ENCODE measurements at regions not wholly inside any gene's neighbourhood (a gene's known extent, or its start where the extent isn't known, plus 50 kb on each side); places are given as distances from the start of the nearest gene placed in this dataset.

GRCh38 chr7:25830215-25830614 lies 321.8 kb upstream of the NFE2L3 start:
- DNase-seq, result no peak

DNA sequence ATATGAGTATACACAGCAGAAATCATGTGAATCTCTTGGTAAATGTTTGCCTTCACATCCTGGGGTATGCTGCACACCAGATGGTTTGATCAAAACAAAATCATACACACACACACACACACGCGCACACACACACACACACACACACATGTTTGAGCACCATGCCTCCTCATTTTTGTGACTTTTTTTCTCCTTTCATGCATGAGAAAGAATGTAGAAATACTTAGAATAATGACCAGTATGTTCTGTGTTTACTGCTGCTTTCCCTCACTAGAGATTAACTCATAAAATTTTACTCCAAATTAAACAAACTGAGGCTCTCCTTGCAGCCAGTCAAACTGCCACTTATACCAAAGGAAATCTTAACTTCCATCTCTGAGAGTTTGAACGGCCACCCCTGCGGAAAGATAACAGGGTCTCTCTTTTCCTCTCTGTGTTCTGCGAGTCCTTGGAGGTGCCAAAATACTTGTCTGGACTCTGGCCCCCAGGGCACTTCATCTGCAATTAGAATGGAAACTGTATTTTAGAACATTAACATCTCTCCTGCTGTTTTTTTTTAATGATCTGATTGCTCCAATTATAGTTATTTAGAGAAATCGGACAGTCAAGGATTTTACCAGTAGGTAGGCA lies 320.8 kb upstream of the NFE2L3 start:
- DNase-seq, result no peak

DNA sequence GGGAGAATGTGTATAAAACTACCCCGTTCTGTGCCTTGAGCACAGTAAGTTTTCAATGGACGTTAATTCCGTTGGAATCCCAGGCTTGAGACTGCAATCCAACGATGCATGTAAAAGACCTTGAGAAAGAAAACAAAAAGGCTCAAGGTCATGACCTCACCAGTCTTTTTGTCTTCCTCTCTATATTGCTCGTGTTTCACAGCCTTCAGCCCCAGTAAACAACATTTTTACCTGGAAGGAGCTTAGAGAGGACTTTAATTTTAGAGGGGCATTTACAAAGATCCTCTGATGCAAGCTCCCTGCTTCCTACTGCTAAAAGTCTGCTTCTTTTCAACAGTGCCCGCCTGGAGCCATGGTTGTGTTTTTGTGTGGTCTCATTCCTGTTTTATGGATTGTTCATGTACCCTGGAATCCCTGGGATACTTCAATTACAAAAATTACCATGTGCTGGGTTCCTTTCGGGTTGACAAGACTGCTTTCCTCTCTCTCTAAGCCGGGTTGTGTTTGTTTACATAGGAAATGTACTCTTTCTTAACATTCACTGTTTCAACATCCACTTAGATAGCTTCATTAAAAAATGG lies 320.1 kb upstream of the NFE2L3 start:
- no peak for DNase-seq

DNA sequence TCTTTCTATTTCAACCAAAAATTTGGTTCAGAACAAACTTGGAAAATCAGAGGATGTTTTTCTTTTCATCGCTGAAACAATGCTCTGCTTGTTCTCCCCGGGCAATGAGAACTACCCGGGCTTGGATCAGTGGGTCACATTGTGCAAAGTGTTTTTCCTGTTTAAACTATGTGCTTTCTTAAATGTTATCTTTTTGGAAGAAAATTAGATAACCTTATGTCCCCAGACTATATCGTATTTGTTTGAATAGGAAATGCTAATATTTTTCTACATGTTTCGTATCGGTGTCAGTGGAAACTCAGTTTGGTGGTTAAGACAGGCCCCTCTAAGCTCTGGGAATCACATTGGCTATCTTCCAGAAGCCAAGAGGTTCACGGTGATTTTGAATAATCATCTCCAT lies 319.5 kb upstream of the NFE2L3 start:
- no peak for DNase-seq

DNA sequence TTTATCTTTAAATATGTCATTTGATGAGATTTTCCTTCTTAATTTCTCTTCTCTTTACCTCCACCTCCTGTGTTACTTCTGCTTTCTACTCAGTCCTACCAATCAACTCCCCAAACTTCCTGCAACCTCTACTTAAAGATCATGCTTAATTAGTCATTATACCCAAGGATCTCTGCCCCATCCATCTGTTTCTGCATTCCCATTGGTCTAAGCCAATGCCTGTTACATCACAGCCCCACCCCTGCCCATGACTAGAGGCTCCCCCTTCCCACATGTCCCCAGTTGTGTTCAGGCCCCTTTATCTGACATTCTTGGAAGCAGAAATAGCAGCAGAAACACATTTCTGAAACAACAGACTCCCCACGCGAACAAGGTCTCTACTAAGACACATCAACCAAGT lies 319.1 kb upstream of the NFE2L3 start:
- no peak for DNase-seq

DNA sequence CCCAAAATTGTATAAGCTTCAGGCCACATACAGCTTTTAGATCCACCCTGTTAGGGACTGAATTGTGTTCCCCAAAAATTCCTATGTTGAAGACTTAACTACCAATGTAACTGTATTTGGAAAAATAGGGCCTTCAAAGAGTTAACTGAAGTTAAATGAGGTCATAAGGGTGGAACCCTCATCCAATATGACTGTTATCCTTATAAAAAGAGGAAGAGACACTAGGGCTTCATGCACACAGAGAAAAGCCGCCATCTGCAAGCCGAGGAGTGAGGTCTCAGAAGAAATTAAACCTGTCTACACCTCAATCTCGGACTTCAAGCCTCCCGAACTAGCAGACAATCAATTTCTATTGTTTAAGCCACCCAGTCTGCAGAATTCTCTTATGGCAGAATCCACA lies 317.9 kb upstream of the NFE2L3 start:
- no peak for DNase-seq

DNA sequence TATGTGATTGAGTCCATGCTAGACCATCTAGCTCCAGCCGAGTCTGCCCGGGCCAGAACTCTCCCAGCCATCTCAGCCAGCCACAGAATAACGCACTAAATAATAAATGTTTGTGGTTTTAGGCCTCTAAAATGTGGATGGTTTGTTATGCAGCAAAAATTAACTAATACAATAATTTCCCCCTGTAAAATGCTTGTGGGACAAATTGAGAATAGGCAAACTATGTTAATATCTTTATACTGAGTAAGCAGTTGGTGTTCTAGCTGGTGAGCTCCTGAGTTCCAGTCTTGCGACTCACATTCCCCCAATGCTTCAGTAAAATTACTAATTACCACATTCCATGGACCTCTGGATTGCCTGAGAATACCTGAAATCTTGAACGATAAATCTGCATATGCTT lies 316.8 kb upstream of the NFE2L3 start:
- DNase-seq, result no peak

GRCh38 chr7:25839084-25839769 lies 312.8 kb upstream of the NFE2L3 start:
- no peak for DNase-seq

DNA sequence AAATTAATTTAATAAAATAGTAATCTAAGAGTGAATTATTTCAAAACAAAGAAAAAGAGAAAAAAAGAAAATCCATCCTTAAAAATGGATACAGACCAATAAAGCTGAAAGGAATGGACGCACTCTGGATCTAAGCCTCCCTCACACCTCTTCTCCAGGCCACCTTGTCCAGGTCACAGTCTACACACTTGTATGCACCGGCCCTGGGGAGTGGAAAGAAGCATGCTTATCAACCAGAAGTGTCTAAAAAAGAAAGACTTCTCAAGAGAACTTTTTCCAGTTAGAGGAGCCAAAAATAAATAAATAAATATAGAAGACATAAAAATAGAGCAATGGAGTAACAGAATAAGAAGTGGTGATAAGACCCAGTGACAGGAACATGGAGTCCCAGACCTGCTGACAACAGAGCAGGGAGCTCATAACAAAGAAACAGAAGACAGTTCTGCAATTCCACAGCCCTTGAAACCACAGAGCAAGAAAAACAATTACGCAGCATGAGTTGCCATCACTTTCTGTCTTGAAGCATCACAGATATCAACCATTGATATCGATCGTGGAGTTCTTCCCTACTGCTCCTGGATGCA lies 311.7 kb upstream of the NFE2L3 start:
- no peak for DNase-seq

DNA sequence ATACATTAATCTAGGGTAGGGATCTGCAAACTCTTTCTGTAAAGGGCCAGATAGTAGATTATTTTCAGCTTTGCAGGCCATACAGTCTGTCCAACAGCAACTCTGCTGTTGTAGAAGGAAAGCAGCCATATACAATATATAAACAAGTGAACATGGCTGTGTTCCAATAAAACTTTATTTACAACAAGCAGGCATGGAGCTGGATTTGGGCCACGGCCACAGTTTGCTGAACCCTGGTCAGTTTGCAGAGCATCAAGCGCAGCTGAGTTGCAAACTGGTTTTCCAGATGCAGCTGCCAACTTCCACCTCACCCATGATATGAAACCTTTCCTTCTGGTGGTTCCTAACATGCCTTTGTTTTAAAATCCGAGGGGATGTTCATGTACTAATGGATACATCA lies 310.4 kb upstream of the NFE2L3 start:
- DNase-seq, result no peak

DNA sequence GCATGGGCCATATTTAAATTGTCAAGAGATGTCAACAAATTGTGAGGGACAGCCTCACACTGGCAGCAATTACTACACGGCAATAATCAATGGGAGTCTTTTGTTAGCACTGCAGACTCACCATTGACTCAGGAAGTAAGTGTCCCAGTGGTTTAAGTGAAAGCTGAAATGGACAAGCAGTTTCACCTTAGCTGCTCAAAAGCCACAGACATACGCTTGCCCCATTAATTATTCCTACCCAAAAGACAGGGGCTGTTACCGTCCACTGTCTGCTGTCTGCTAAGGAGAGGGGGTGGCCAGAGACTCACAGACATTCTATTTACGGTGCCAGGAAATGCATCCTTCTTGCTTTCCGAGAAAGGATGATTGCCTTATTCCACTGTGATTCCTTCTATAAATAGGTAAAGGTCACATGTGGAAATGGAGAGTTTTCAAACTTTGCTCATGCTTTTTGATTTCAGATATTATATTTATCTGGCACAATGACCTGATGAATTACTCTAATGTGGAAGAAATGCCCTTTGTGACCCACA lies 309.7 kb upstream of the NFE2L3 start:
- DNase-seq, result no peak

GRCh38 chr7:25843467-25843866 lies 308.5 kb upstream of the NFE2L3 start:
- no peak for DNase-seq

GRCh38 chr7:25844102-25844870 lies 307.7 kb upstream of the NFE2L3 start:
- no peak for DNase-seq

DNA sequence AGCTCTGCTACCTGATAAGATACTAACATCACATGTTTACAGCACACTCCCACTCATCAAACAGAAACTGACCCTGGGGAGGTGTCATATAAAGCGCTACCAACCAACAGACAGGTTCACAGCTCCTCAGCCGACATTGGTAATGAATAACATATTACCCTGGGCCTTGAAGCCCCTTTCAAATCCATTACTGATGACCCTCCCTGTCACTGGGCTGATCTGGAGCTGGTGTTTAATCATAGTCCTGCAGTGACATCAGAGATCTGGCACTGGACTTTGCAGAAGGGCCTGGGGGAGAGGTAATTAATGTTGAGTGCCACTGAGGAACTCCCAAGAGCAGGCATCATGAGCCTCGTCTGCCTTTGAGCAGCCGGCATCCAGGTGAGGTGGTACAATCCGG lies 306.5 kb upstream of the NFE2L3 start:
- no peak for DNase-seq

GRCh38 chr7:25846722-25847121 lies 305.3 kb upstream of the NFE2L3 start:
- DNase-seq, result no peak

DNA sequence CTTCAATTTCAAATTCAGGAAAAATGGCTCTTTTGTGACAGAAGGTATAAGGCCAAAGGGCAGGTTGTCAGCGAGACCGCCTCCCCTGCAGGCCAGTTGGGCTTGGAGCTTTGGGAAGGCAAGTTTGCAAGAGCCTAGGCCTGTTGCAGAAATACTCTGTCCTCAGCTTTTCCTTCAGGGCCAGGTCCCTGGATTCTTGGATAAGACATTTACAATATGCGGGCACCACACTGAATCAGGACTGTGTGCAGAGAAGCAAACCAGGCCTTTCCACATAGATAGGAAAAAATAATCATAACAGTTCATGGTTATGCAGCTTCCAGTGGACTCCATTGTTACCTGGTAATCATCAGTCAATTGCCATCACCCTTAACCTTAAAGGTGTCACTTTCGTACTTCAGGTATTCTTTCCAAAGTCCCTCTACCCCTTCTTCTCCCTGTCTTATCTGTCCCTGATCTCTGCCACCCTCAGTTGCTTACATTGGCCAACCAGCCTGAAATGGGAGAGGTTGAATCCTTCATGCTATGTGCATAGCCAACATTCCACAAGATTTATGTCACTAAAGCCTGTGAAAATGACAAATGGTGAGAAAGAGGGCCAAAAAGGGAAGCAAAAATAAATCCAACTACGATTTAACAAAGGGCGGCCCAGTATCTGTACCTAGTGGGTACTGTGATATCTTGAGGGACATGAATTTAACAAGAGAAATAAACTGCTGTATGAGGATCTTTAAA lies 304.5 kb upstream of the NFE2L3 start:
- no peak for DNase-seq

GRCh38 chr7:25849500-25850184 lies 302.4 kb upstream of the NFE2L3 start:
- DNase-seq, result no peak

GRCh38 chr7:25850216-25850615 lies 301.8 kb upstream of the NFE2L3 start:
- no peak for DNase-seq

DNA sequence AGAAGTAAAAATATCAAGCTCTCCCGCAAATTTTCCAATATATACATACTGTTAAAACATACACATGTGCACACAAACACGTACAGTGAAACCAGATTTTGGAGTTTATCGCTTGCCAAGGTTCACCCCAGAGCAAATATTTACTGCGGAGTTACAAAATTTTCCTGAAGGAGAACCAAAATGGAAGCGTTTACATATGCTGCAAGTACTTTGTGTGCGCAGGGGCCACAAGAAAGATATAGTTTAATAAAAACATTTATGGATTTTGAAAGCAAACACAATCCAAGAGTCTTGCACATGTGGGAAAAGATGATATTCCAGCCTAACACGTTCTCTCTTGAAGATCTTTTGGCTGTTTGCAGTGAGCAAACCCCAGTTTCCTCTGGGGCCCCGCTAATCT lies 301.3 kb upstream of the NFE2L3 start:
- no peak for DNase-seq

DNA sequence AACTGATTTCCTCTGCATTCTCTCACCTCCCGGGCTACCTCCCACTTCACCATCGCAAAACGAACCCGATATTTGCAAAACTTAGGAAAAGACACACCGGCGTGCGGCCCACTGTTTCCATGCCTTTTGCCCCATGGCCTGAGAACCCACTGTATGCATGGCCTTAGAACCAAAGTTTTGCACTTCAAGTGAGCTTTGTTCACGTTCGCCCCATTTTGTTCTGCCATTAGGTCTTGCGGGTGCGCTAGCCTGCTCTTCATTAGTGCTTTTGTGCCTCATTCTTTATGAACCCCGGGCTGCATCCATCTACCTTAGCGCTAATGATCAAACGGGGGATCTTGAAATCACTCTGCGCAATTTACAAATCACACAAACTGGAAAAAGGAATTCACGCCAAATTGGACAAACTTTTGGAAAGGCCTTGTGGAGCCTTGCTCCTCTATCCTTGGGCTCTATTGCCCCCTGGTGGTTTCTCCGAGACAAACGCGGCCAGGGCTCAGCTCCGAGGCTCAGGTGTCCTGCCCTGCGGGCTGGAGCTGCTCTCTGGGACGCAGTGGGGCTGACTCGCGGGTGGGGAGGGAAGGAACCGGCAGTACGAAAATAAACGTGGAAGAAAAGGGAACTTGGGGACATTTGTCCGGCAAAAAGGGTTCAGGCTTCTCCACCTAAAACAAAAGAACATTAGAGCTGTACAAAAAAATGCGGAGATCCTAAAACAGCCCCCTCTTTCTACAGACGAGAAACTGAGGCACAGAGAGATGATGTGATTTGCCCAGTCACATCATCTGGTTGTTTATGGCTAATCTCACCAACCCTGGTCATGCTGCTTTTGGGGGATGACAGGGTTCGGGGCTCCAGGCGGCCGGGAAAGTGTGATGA lies 300.4 kb upstream of the NFE2L3 start:
- DNase-seq, result peak; percentile 54 to 56

Data from CD4-positive, alpha-beta T cell treated with Interleukin-4 for 1 hour (primary cell).